ENCODE measurements at regions not wholly inside any gene's neighbourhood (a gene's known extent, or its start where the extent isn't known, plus 50 kb on each side); places are given as distances from the start of the nearest gene placed in this dataset.

- 84 to 86% methylated on average over 1 of the region's 1 CpG for WGBS, 2 experiments (ENCODE audit: insufficient coverage in 1 of 2, insufficient read length in 1 of 2)
- Mint-ChIP-seq H3K27ac (no peak overlapping the region), H3K9me3 (no peaks in the 10 kb centered on the region), H3K4me3 (no peak overlapping the region), H3K36me3 (ENCODE audit: low read depth) (no peaks in the 10 kb centered on the region), H3K4me1 (no peaks in the 10 kb centered on the region), H3K27me3 (ENCODE audit: insufficient read depth) (no peaks in the 10 kb centered on the region)
- Histone ChIP-seq H3K27me3 (ENCODE audit: control insufficient read depth, insufficient read depth, low read length, poor library complexity, severe bottlenecking) (no peaks in the 10 kb centered on the region), H3K27ac (ENCODE audit: low read depth, low read length) (no peak overlapping the region), H3K36me3 (ENCODE audit: control insufficient read depth, insufficient read depth, low read length) (no peaks in the 10 kb centered on the region), H3K4me1 (ENCODE audit: control insufficient read depth, insufficient read depth, low read length) (no peaks in the 10 kb centered on the region), H3K9ac (ENCODE audit: extremely low read depth, low read length, poor library complexity, severe bottlenecking) (no peak overlapping the region), H3K4me3 (ENCODE audit: low read length) (no peak overlapping the region), H3K9me3 (ENCODE audit: control insufficient read depth, low read length) (no peaks in the 10 kb centered on the region)
- no peak for TF ChIP-seq CTCF (conservative IDR thresholded peaks at IDR 0.05)
- no peak for DNase-seq
Observed at GRCh38 chr15:87419344-87419743, 837.2 kb downstream of the NTRK3 start.

GRCh38 chr15:87416591-87417257, 839.8 kb downstream of the NTRK3 start:
- no peak overlapping the region for H3K27ac Mint-ChIP-seq
- WGBS, 2 experiments (ENCODE audit: insufficient coverage in 1 of 2, insufficient read length in 1 of 2) = 73 to 76% methylated on average over 5 of the region's 5 CpGs
- H3K27me3 Mint-ChIP-seq (ENCODE audit: insufficient read depth) = no peaks in the 10 kb centered on the region
- Histone ChIP-seq H3K9ac (ENCODE audit: extremely low read depth, low read length, poor library complexity, severe bottlenecking) (no peak overlapping the region), H3K9me3 (ENCODE audit: control insufficient read depth, low read length) (no peaks in the 10 kb centered on the region), H3K27ac (ENCODE audit: low read depth, low read length) (no peak overlapping the region), H3K4me1 (ENCODE audit: control insufficient read depth, insufficient read depth, low read length) (no peaks in the 10 kb centered on the region), H3K4me3 (ENCODE audit: low read length) (no peak overlapping the region), H3K36me3 (ENCODE audit: control insufficient read depth, insufficient read depth, low read length) (no peaks in the 10 kb centered on the region), H3K27me3 (ENCODE audit: control insufficient read depth, insufficient read depth, low read length, poor library complexity, severe bottlenecking) (no peaks in the 10 kb centered on the region)
- TF ChIP-seq CTCF (conservative IDR thresholded peaks at IDR 0.05) = no peak
- no peak for DNase-seq
- H3K36me3 Mint-ChIP-seq (ENCODE audit: low read depth) = no peaks in the 10 kb centered on the region
- H3K4me1 Mint-ChIP-seq = no peaks in the 10 kb centered on the region
- no peaks in the 10 kb centered on the region for H3K9me3 Mint-ChIP-seq
- H3K4me3 Mint-ChIP-seq = no peak overlapping the region

GRCh38 chr15:87408902-87409301, 847.6 kb downstream of the NTRK3 start:
- no peak overlapping the region for H3K4me3 ChIP-seq (ENCODE audit: low read length)
- no peak for TF ChIP-seq CTCF (conservative IDR thresholded peaks at IDR 0.05)
- no peaks in the 10 kb centered on the region for H3K27me3 Mint-ChIP-seq (ENCODE audit: insufficient read depth)
- H3K4me1 ChIP-seq (ENCODE audit: control insufficient read depth, insufficient read depth, low read length) = no peaks in the 10 kb centered on the region
- H3K36me3 Mint-ChIP-seq (ENCODE audit: low read depth) = no peaks in the 10 kb centered on the region
- no peak overlapping the region for H3K4me3 Mint-ChIP-seq
- H3K27ac Mint-ChIP-seq = no peak overlapping the region
- DNase-seq = no peak
- H3K4me1 Mint-ChIP-seq = no peaks in the 10 kb centered on the region
- no peak overlapping the region for H3K27ac ChIP-seq (ENCODE audit: low read depth, low read length)
- H3K36me3 ChIP-seq (ENCODE audit: control insufficient read depth, insufficient read depth, low read length) = no peaks in the 10 kb centered on the region
- no peaks in the 10 kb centered on the region for H3K27me3 ChIP-seq (ENCODE audit: control insufficient read depth, insufficient read depth, low read length, poor library complexity, severe bottlenecking)
- H3K9ac ChIP-seq (ENCODE audit: extremely low read depth, low read length, poor library complexity, severe bottlenecking) = no peak overlapping the region
- H3K9me3 Mint-ChIP-seq = no peaks in the 10 kb centered on the region
- 74 to 100% methylated on average over 3 to 6 of the region's 6 CpGs for WGBS, 2 experiments (ENCODE audit: insufficient coverage in 1 of 2, insufficient read length in 1 of 2)
- H3K9me3 ChIP-seq (ENCODE audit: control insufficient read depth, low read length) = no peaks in the 10 kb centered on the region

Measured in endodermal cell (in vitro differentiated cells).